PFSK-1 (cell line): ENCODE measurements at regions not wholly inside any gene's neighbourhood (a gene's known extent, or its start where the extent isn't known, plus 50 kb on each side); places are given as distances from the start of the nearest gene placed in this dataset.

Source experiments
- FOXP2 ChIP-seq: optimal IDR thresholded peaks from 2 replicates; pipeline ENCODE3; 2011; ENCODE audit warnings: borderline replicate concordance, control low read depth, inconsistent platforms; ENCODE audit not compliant: insufficient read depth; ENCODE audit errors: extremely low read length, extremely low read depth
- POLR2AphosphoS5 ChIP-seq: IDR thresholded peaks from 2 replicates; pipeline ENCODE4 v1.6.1; 2012; ENCODE audit warnings: low read depth, mild to moderate bottlenecking, control low read depth, low read length, moderate library complexity
- REST ChIP-seq, 2 experiments: IDR thresholded peaks; 2 replicates each; pipeline versions ENCODE4 v1.6.1 to v1.8.0; 2011 to 2012; ENCODE audit warnings: low read depth in 2 of 2, low read length in 2 of 2, control low read depth in 1 of 2, inconsistent platforms in 1 of 2, mild to moderate bottlenecking in 1 of 2, moderate library complexity in 1 of 2; ENCODE audit not compliant: insufficient read depth in 1 of 2
- SIN3A ChIP-seq: IDR thresholded peaks from 2 replicates; pipeline ENCODE4 v1.6.1; 2012; ENCODE audit warnings: mild to moderate bottlenecking, low read length, moderate library complexity, borderline replicate concordance; ENCODE audit not compliant: insufficient read depth
- TAF1 ChIP-seq: IDR thresholded peaks from 2 replicates; pipeline ENCODE4 v1.6.1; 2012; ENCODE audit warnings: low read length, control low read depth, borderline replicate concordance; ENCODE audit not compliant: insufficient read depth

GRCh38 chr6:103273048-103273447 is 1586.7 kb downstream of the HACE1 start:
- TF ChIP-seq SIN3A: no peak

- TF ChIP-seq SIN3A (no peak), REST (IDR thresholded peaks at IDR 0.05; ENCODE audit: insufficient read depth in 1 of 2, low read depth in 2 of 2, low read length in 2 of 2) (no peak), TAF1 (no peak), POLR2AphosphoS5 (no peak), FOXP2 (no peak)
These were observed 1590.1 kb downstream of the HACE1 start for GRCh38 chr6:103269581-103269980.

- no peak for TF ChIP-seq REST (IDR thresholded peaks at IDR 0.05; ENCODE audit: insufficient read depth in 1 of 2, low read depth in 2 of 2, low read length in 2 of 2)
- no peak for TF ChIP-seq POLR2AphosphoS5
- no peak for TF ChIP-seq FOXP2
- no peak for TF ChIP-seq TAF1
- no peak for TF ChIP-seq SIN3A
These were observed 1591.4 kb downstream of the HACE1 start for GRCh38 chr6:103268335-103268734.

- no peak for TF ChIP-seq TAF1
- no peak for TF ChIP-seq FOXP2
- TF ChIP-seq REST (IDR thresholded peaks at IDR 0.05; ENCODE audit: insufficient read depth in 1 of 2, low read depth in 2 of 2, low read length in 2 of 2): no peak
- TF ChIP-seq POLR2AphosphoS5: no peak
These were observed 1595.7 kb downstream of the HACE1 start for GRCh38 chr6:103264020-103264419.

- TF ChIP-seq REST (IDR thresholded peaks at IDR 0.05; ENCODE audit: insufficient read depth in 1 of 2, low read depth in 2 of 2, low read length in 2 of 2) (no peak), FOXP2 (no peak)
These were observed 1604.6 kb downstream of the HACE1 start for GRCh38 chr6:103255132-103255531.
